ENCODE measurements at regions not wholly inside any gene's neighbourhood (a gene's known extent, or its start where the extent isn't known, plus 50 kb on each side); places are given as distances from the start of the nearest gene placed in this dataset.
"Not testable (repeated sequence)": the region's sequence is repeated elsewhere in the genome, so short reads cannot be mapped to it uniquely, and the experiment has no call there.

DNA sequence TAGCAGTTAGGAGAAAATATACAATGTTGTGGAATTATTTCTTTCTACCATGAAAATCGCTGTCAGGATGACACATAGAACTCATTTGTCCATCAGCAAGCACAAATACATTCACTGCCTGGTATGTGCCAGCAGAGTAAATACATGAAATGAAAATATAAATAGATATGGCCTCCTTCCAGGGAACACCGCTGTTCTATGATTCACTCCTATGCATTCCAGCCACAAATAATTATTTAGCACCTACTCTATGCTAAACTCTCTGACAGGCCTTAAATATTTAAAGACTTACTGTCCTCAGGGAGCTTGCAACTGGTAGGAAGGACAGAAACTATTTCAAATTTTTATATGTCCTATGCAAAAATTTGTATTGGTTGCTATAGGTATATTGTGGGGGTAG, 975.0 kb upstream of the NCAM2 start:
- no peak for DNase-seq

- no peak for DNase-seq
These were observed 973.5 kb upstream of the NCAM2 start for GRCh38 chr21:20024741-20025140.

DNA sequence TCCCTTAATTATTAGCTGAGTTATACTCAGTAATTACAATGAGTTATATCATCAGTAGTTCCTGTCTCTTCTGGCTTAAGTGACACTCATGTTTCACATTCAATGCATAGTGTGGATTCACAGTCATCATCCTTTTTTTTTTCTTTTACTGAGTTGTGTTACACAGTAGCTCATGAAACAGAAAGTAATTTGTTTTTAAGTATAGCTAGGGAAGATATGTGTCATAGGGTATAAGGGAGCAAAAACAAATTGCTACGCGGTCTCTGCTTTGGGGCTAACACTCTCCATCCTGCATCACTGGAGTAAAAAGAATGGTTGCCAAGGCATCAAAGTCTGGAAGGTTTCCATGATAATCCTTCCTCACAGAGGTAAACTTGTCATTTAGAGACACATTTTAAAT, 971.7 kb upstream of the NCAM2 start:
- DNase-seq, result no peak

GRCh38 chr21:20030390-20030789, 967.8 kb upstream of the NCAM2 start:
- no peak for DNase-seq

DNA sequence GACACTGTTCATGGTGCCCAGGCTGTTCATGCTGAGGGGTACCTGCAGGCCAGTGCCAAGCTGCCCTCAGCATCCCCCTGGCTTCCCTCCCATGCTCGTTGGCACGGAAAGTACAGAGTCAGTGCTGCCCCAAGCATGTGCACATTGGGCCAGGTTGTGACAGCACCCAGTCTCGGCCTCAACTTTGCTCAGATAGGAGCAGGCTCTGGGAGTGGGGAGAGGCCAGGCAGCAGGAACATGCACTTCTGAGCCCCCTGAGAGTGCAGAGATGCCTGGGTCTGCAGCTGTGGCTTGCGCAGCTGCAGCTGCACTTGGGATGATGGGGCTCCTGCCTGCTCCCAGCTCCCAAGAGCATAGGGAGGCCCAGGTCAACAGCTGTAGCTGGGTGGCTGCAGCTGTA, 966.4 kb upstream of the NCAM2 start:
- no peak for DNase-seq

- no peak for DNase-seq
These were observed 957.4 kb upstream of the NCAM2 start for GRCh38 chr21:20040768-20041167.

GRCh38 chr21:20045197-20045596, 953.0 kb upstream of the NCAM2 start:
- DNase-seq, result no peak

GRCh38 chr21:20048130-20048837, 949.9 kb upstream of the NCAM2 start:
- DNase-seq, result not testable (repeated sequence)

GRCh38 chr21:20083336-20083735, 914.9 kb upstream of the NCAM2 start:
- DNase-seq, result no peak

- no peak for DNase-seq
These were observed 914.3 kb upstream of the NCAM2 start for GRCh38 chr21:20083925-20084324.

GRCh38 chr21:20086508-20086907, 911.7 kb upstream of the NCAM2 start:
- no peak for DNase-seq

- no peak for DNase-seq
These were observed 891.8 kb upstream of the NCAM2 start for GRCh38 chr21:20106368-20106767.

- no peak for DNase-seq
These were observed 890.2 kb upstream of the NCAM2 start for GRCh38 chr21:20108016-20108415.

DNA sequence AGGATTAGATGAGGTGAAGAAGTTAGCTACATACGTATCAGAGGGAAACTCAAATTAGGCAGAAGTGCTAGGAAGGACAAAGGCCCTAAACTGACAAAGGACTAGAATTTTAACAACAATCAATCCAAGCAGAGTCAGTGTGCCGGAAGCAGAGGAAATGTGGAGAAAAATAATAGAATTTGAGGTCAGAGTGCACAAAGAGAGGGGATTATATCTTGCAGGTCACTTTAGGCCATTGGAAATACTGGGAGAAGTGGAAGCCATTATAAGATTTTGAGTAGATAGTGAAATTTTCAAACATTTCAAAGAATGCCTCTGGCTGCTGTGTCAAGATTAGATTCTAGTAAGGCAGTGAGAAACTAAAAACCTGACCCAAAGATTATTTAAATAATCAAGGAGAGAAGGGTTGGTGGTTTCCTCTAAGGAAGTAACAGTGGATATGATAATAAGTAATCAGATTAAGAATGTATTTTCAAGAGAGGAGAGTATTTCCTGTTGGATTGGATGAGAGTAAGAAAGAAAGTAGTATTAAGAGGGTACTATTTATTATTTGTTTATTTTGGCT, 889.2 kb upstream of the NCAM2 start:
- no peak for DNase-seq

GRCh38 chr21:20110368-20110767, 887.8 kb upstream of the NCAM2 start:
- no peak for DNase-seq

- DNase-seq, result no peak
These were observed 846.5 kb upstream of the NCAM2 start for GRCh38 chr21:20151741-20152140.

DNA sequence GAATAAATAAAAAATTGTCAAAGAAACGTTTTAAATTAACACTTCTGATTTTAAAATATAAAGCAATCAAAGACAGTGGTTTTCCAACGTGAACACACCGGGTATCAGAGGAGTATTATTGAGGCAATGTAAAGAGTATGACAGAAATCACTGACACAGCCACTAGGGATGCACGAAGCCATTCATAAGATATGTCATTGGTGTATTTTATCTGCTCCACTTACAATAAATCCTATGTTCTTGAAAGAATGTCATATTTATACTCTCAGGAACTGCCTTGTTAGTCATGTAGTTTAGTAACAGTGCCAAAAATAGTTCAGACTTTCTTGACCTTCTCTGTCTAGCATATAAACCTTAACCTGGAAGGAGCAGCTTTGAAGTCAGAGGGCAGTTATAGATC, 835.0 kb upstream of the NCAM2 start:
- DNase-seq, result no peak

DNA sequence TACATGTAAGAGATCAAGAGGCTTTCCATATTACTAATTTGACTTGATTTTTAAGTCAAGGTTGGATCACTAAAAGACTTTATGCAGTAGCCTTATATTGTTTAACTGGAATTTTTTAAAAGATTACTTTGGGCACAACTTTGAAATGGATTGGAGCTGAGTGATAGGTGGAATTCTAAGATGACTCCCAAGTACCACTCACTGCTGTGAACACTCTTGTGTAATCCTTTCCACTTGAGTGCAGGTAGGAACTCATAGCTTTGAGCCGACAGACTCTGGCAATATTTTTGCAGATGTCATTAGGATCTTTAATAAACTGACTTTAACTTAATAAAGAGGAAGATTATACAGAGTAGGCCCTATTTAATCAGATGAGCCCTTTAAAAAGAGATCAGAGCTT, 831.1 kb upstream of the NCAM2 start:
- no peak for DNase-seq

DNA sequence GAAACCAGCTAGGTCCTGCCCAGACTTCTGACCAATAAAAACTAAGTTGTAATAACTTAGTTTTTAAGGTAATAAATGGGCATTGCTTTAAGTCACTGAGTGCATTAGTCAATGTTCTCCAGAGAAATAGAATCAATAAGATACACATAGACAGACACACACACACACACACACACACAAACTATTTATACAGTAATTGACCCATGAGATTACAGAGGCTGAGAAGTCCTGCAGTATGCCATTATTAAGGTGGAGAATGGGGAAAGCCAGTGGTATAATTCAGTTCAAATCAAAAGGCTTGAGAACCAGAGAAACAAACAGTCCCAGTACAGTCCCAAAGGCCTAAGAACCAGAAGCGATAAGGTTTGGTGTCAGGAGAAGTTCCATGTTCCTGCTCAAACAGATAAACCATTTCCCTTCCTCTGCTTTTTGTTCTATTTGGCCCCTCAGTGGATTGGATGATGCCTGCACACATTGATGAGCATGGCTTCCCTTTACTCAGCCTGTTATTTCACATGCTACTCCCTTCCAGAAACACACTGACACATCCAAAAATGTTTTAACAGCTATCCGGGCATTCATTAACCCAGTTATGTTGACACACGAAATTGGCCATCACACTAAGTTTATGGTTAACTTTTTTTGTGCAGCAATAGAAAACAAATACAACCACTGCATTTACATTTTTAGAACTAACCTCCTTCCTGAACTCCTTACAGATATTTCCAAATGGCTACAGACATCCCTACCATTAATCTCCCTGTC, 828.2 kb upstream of the NCAM2 start:
- DNase-seq, result no peak

GRCh38 chr21:20186186-20186585, 812.0 kb upstream of the NCAM2 start:
- DNase-seq, result no peak

GRCh38 chr21:20187028-20187427, 811.2 kb upstream of the NCAM2 start:
- no peak for DNase-seq

DNA sequence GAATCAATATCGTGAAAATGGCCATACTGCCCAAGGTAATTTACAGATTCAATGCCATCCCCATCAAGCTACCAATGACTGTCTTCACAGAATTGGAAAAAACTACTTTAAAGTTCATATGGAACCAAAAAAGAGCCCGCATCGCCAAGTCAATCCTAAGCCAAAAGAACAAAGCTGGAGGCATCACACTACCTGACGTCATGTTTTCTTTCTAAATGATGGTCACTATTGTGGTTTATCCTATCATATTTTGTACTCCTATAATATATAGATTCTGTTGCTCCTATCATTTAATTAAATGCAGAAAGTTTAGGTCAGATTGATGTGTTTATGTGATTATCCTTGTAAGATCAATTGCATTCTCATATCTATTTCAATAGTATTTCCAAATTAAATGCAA, 796.9 kb upstream of the NCAM2 start:
- DNase-seq, result not testable (repeated sequence)

DNA sequence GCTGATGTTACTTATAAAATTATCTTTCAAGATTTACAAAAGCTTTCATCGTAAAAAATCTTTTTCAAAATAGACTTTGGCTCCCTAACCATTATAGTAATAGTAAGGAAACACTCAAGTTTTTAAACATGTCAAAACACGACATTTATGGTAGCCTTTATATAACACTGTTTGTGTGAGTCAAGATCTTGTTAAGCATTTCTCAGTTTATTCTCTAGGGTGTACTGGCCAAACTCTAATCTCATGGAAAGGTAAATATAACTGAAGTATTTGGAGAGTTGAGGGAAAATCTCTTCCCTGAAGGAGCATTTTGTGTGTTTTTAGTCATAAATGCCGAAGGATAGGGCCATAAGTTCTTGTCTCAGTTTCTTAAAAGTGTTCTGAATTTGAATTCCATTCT, 790.9 kb upstream of the NCAM2 start:
- DNase-seq, result no peak

DNA sequence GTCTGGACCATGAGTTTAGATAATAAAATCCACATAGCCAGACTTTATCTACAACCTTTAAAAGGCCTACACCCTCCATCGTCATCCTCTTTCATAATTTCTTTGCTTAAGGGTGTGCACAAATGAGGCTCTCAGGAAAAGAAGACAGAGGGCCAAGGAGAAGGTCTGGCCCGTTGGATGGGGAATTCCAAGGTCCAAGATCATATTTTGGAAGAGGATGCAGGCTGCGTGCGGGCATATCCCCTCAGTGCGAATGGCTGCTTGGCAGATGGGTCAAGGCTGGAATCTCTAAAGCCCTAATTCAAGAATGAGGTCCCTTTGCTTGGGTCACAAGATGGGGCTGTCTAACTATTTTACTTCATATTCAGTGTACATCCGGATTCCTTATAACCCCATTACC, 782.2 kb upstream of the NCAM2 start:
- DNase-seq, result no peak

Measured in activated CD4-positive, CD25-positive, alpha-beta regulatory T cell treated with anti-CD3 and anti-CD28 coated beads, Interleukin-2, amount 50 U/mL, for 72 hours (primary cell).